IMR-90 (cell line): ENCODE measurements at regions not wholly inside any gene's neighbourhood (a gene's known extent, or its start where the extent isn't known, plus 50 kb on each side); places are given as distances from the start of the nearest gene placed in this dataset.

Source experiments
- ATAC-seq: fragments of 200-7000 bp; cut with Tn5 transposase; 2 replicates; pipeline ENCODE4 v1.9.1; 2020; ENCODE audit warnings: low read depth, mild to moderate bottlenecking, moderate library complexity
- BruUV-seq: library from RNA; stranded (reverse); fragments of 400-500 nt; replicated peaks from 2 replicates; lab custom pipeline; 2021; lab: Mats Ljungman, UMichigan
- CTCF ChIA-PET: fragments of 300-600 bp; formaldehyde crosslinking; extraction: SDS; loops from one replicate; lab custom pipeline; 2021; ENCODE audit warnings: antibody characterized with exemption; lab: Yijun Ruan, JAX
- POLR2A ChIA-PET: fragments of 300-600 bp; sonication (Branson Sonifier 250); formaldehyde crosslinking; loops from one replicate; lab custom pipeline; 2022; ENCODE audit warnings: antibody characterized with exemption; ENCODE audit not compliant: unreplicated experiment; lab: Charles Lee
- DNase-seq: peaks from one replicate; pipeline ENCODE4 v3.0.0; 2013
- H2AFZ ChIP-seq: replicated peaks from 2 replicates; pipeline ENCODE3; 2013; ENCODE audit warnings: low read length, mild to moderate bottlenecking; ENCODE audit not compliant: poor library complexity
- H2AK5ac ChIP-seq: 2 replicates; pipeline ENCODE4 v1.6.1; 2013; ENCODE audit warnings: low read depth, low read length, inconsistent platforms
- H2AK9ac ChIP-seq: replicated peaks from 2 replicates; pipeline ENCODE3; 2013; ENCODE audit warnings: mild to moderate bottlenecking, low read depth, low read length, moderate library complexity; ENCODE audit not compliant: poor library complexity
- H2BK120ac ChIP-seq: 2 replicates; pipeline ENCODE4 v1.6.1; 2013; ENCODE audit warnings: low read depth, low read length, inconsistent platforms
- H2BK15ac ChIP-seq: 3 replicates; pipeline ENCODE4 v1.6.1; 2013; ENCODE audit warnings: low read depth, low read length, inconsistent platforms
- H2BK20ac ChIP-seq: 2 replicates; pipeline ENCODE4 v1.6.1; 2013; ENCODE audit warnings: low read depth, mild to moderate bottlenecking, inconsistent platforms, low read length, moderate library complexity
- H2BK5ac ChIP-seq: 2 replicates; pipeline ENCODE4 v1.6.1; 2013; ENCODE audit warnings: mild to moderate bottlenecking, low read depth, low read length, inconsistent platforms; ENCODE audit not compliant: poor library complexity, severe bottlenecking
- H3K14ac ChIP-seq: replicated peaks from 2 replicates; pipeline ENCODE4 v1.6.1; 2013; ENCODE audit warnings: low read depth, low read length, inconsistent platforms
- H3K18ac ChIP-seq: 2 replicates; pipeline ENCODE4 v1.6.1; 2013; ENCODE audit warnings: low read depth, low read length, control low read depth
- H3K23ac ChIP-seq: 2 replicates; pipeline ENCODE4 v1.6.1; 2013; ENCODE audit warnings: low read depth, low read length, inconsistent platforms
- H3K27ac ChIP-seq: 2 replicates; pipeline ENCODE4 v1.5.1; 2013; ENCODE audit warnings: mild to moderate bottlenecking, control low read depth, low read length; ENCODE audit not compliant: insufficient read depth
- H3K27me3 ChIP-seq: 2 replicates; pipeline ENCODE4 v1.6.1; 2013; ENCODE audit warnings: low read length; ENCODE audit not compliant: control insufficient read depth, insufficient read depth
- H3K36me3 ChIP-seq: 2 replicates; pipeline ENCODE4 v1.6.1; 2013; ENCODE audit warnings: low read length, mixed read lengths; ENCODE audit not compliant: control insufficient read depth, insufficient read depth
- H3K4ac ChIP-seq: 2 replicates; pipeline ENCODE4 v1.6.1; 2013; ENCODE audit warnings: low read depth, low read length, inconsistent platforms
- H3K4me1 ChIP-seq: 2 replicates; pipeline ENCODE4 v1.6.1; 2013; ENCODE audit warnings: low read length, mixed read lengths; ENCODE audit not compliant: control insufficient read depth, insufficient read depth
- H3K4me2 ChIP-seq: 2 replicates; pipeline ENCODE4 v1.6.1; 2013; ENCODE audit warnings: low read depth, mild to moderate bottlenecking, control low read depth, low read length, moderate library complexity
- H3K4me3 ChIP-seq: 2 replicates; pipeline ENCODE4 v1.5.1; 2013; ENCODE audit warnings: low read depth, mild to moderate bottlenecking, control low read depth, low read length, moderate library complexity; ENCODE audit not compliant: insufficient read depth
- H3K56ac ChIP-seq: 2 replicates; pipeline ENCODE4 v1.6.1; 2013; ENCODE audit warnings: low read length, inconsistent platforms; ENCODE audit not compliant: insufficient read depth; ENCODE audit errors: extremely low read depth
- H3K79me1 ChIP-seq, 2 experiments: 2 replicates each; pipeline ENCODE4 v1.6.1; 2013; ENCODE audit warnings: low read length in 2 of 2, inconsistent platforms in 1 of 2, low read depth in 1 of 2
- H3K9ac ChIP-seq: 2 replicates; pipeline ENCODE4 v1.6.1; 2013; ENCODE audit warnings: low read depth, low read length, control low read depth
- H3K9me1 ChIP-seq: 2 replicates; pipeline ENCODE4 v1.6.1; 2013; ENCODE audit warnings: low read length, inconsistent platforms; ENCODE audit not compliant: insufficient read depth
- H3K9me3 ChIP-seq: 2 replicates; pipeline ENCODE4 v1.6.1; 2013; ENCODE audit warnings: low read length; ENCODE audit not compliant: control insufficient read depth, insufficient read depth
- H4K20me1 ChIP-seq: 2 replicates; pipeline ENCODE4 v1.6.1; 2013; ENCODE audit warnings: low read length, inconsistent platforms; ENCODE audit not compliant: insufficient read depth
- H4K5ac ChIP-seq: 2 replicates; pipeline ENCODE4 v1.6.1; 2013; ENCODE audit warnings: mild to moderate bottlenecking, low read depth, low read length, control low read depth
- H4K8ac ChIP-seq, 2 experiments: 2 replicates each; pipeline ENCODE4 v1.6.1; 2013; ENCODE audit warnings: low read depth in 2 of 2, low read length in 2 of 2, control low read depth in 1 of 2, inconsistent platforms in 1 of 2
- H4K91ac ChIP-seq: 2 replicates; pipeline ENCODE4 v1.6.1; 2013; ENCODE audit warnings: low read depth, low read length, inconsistent platforms; ENCODE audit not compliant: insufficient read depth
- CEBPB ChIP-seq: IDR thresholded peaks from 2 replicates; pipeline ENCODE4 v1.6.1; 2012; ENCODE audit warnings: low read depth, low read length, improper control_type of control experiment
- CHD1 ChIP-seq: IDR thresholded peaks from 2 replicates; pipeline ENCODE4 v1.6.1; 2012; ENCODE audit warnings: low read depth, low read length, improper control_type of control experiment
- MAFK ChIP-seq: IDR thresholded peaks from 2 replicates; pipeline ENCODE4 v1.6.1; 2012; ENCODE audit warnings: low read depth, low read length, improper control_type of control experiment
- MAZ ChIP-seq: IDR thresholded peaks from 2 replicates; pipeline ENCODE4 v1.6.1; 2012; ENCODE audit warnings: low read depth, mild to moderate bottlenecking, low read length, improper control_type of control experiment, moderate library complexity, borderline replicate concordance
- MXI1 ChIP-seq: IDR thresholded peaks from 2 replicates; pipeline ENCODE4 v1.6.1; 2012; ENCODE audit warnings: low read depth, mild to moderate bottlenecking, low read length, moderate library complexity, borderline replicate concordance
- NFE2L2 ChIP-seq: fragments of 150-350 bp; IDR thresholded peaks from 2 replicates; pipeline ENCODE4 v1.6.1; 2016; ENCODE audit warnings: low read depth, mild to moderate bottlenecking, low read length
- RCOR1 ChIP-seq: IDR thresholded peaks from 2 replicates; pipeline ENCODE4 v1.6.1; 2012; ENCODE audit warnings: mild to moderate bottlenecking, low read length, improper control_type of control experiment; ENCODE audit not compliant: insufficient replicate concordance
- RFX5 ChIP-seq: IDR thresholded peaks from 2 replicates; pipeline ENCODE4 v1.8.0; 2012; ENCODE audit warnings: low read depth, mild to moderate bottlenecking, low read length, moderate library complexity
- SMC3 ChIP-seq: fragments of 150-350 bp; IDR thresholded peaks from 2 replicates; pipeline ENCODE4 v1.6.1; 2016; ENCODE audit warnings: low read depth, mild to moderate bottlenecking, antibody characterized with exemption, low read length, moderate library complexity
- WGBS, 2 experiments: methylation state at CpG; one replicate each; pipeline versions ENCODE4 v1.1.5 to v1.1.7; 2013; ENCODE audit warnings: missing lambda C conversion rate in 2 of 2; ENCODE audit not compliant: insufficient read length in 1 of 2; ENCODE audit errors: extremely low coverage in 2 of 2; 5-methylcytosine and 5-hydroxymethylcytosine counted together
- dilution Hi-C: fragments of 300-500 bp; cut with HindIII; formaldehyde crosslinking; loops from one replicate; pipeline ENCODE4 v1.14.3; 2018; ENCODE audit warnings: low sequenced_read_pairs; ENCODE audit not compliant: unreplicated experiment
- in situ Hi-C: fragments of 300-500 bp; cut with MboI; formaldehyde crosslinking; loops from 3 replicates; pipeline ENCODE4 v1.14.3; 2019; ENCODE audit warnings: low sequenced_read_pairs, inconsistent platforms, mixed read lengths
- intact Hi-C: fragments of 100-400 bp; cut with micrococcal nuclease; formaldehyde crosslinking; loops from 2 replicates; pipeline ENCODE4 v1.10.0; 2022
- TF ChIP-seq, protein P1 (sequence below): fragments of 150-350 bp; IDR thresholded peaks from 2 replicates; pipeline ENCODE4 v1.6.1; 2016; ENCODE audit warnings: low read depth, mild to moderate bottlenecking, low read length, moderate library complexity, borderline replicate concordance
- TF ChIP-seq, protein P2 (sequence below): fragments of 150-350 bp; IDR thresholded peaks from 2 replicates; pipeline ENCODE4 v1.6.1; 2017; ENCODE audit warnings: mild to moderate bottlenecking, antibody characterized with exemption, low read length, low read depth

DNA sequence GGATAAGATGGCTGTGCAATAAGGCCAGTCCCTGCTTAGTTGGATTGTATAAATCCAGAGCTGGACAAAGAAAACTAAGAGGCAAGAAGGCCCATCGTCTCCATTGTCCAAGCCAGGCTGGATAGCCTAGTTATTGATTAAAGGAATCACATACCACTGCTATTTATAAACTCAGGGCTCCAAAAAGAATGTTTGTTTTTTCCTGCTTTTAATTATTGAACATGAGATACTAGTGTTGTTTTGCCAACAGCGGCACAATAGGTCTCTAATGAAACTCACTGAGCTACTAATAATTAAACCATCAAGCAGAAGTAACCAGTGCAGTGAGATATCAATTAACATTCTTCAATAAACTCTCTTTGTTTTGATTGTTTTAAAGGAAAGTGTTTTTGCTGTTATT, 259.7 kb downstream of the INSC start:
- Histone ChIP-seq H3K4me1 (no peaks in the 10 kb centered on the region), H3K36me3 (no peaks in the 10 kb centered on the region), H4K5ac (no peak overlapping the region), H3K4me3 (no peak overlapping the region), H2BK20ac (no peak overlapping the region), H2BK120ac (no peak overlapping the region), H2BK15ac (no peak overlapping the region), H4K20me1 (no peaks in the 10 kb centered on the region), H3K56ac (no peak overlapping the region), H3K9ac (no peak overlapping the region), H2AK9ac (no peak overlapping the region), H3K9me3 (no peaks in the 10 kb centered on the region; the same call in 1 of the 2 replicates), H3K23ac (no peak overlapping the region), H2BK5ac (no peak overlapping the region), H3K18ac (no peak overlapping the region), H4K8ac (no peak overlapping the region), H3K14ac (no peak overlapping the region), H3K27me3 (no peaks in the 10 kb centered on the region), H3K4ac (no peak overlapping the region), H3K4me2 (no peak overlapping the region), H2AFZ (no peak overlapping the region), H2AK5ac (no peak overlapping the region), H4K91ac (no peak overlapping the region), H3K9me1 (no peaks in the 10 kb centered on the region), H3K27ac (no peak overlapping the region), H3K79me1 (no peaks in the 10 kb centered on the region)
- ATAC-seq (no peak), DNase-seq (no peak)
- CTCF ChIA-PET = no interaction called here
- dilution Hi-C loops (no loop called here), intact Hi-C loops (no loop called here), in situ Hi-C loops (no loop called here)
- POLR2A ChIA-PET = no interaction called here
- BruUV-seq = no TSS peak
- no CpG with 5 or more reads among the region's 2 CpGs for WGBS, 2 experiments
- no peak for TF ChIP-seq MAFK
- TF ChIP-seq SMC3 = no peak
- TF ChIP-seq CHD1 = no peak
- TF ChIP-seq RCOR1 = no peak
- TF ChIP-seq MAZ = no peak
- TF ChIP-seq CEBPB = no peak
- TF ChIP-seq RFX5 = no peak
- TF ChIP-seq, protein P1, sequence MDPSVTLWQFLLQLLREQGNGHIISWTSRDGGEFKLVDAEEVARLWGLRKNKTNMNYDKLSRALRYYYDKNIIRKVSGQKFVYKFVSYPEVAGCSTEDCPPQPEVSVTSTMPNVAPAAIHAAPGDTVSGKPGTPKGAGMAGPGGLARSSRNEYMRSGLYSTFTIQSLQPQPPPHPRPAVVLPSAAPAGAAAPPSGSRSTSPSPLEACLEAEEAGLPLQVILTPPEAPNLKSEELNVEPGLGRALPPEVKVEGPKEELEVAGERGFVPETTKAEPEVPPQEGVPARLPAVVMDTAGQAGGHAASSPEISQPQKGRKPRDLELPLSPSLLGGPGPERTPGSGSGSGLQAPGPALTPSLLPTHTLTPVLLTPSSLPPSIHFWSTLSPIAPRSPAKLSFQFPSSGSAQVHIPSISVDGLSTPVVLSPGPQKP = no peak
- TF ChIP-seq, protein P2, sequence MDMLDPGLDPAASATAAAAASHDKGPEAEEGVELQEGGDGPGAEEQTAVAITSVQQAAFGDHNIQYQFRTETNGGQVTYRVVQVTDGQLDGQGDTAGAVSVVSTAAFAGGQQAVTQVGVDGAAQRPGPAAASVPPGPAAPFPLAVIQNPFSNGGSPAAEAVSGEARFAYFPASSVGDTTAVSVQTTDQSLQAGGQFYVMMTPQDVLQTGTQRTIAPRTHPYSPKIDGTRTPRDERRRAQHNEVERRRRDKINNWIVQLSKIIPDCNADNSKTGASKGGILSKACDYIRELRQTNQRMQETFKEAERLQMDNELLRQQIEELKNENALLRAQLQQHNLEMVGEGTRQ = no peak
- TF ChIP-seq NFE2L2 = no peak
- TF ChIP-seq MXI1 = no peak
